ENCODE measurements at regions not wholly inside any gene's neighbourhood (a gene's known extent, or its start where the extent isn't known, plus 50 kb on each side); places are given as distances from the start of the nearest gene placed in this dataset.

GRCh38 chr5:12477554-12477953, 573.3 kb upstream of the CTNND2 start:
- DNase-seq: no peak

- DNase-seq: no peak
These were observed 563.6 kb upstream of the CTNND2 start for GRCh38 chr5:12467799-12468198.

GRCh38 chr5:12460493-12461261, 556.4 kb upstream of the CTNND2 start:
- no peak for DNase-seq

GRCh38 chr5:12459326-12459725, 555.1 kb upstream of the CTNND2 start:
- no peak for DNase-seq

- DNase-seq: no peak
These were observed 514.8 kb upstream of the CTNND2 start for GRCh38 chr5:12419075-12419474.

GRCh38 chr5:12413585-12413984, 509.3 kb upstream of the CTNND2 start:
- DNase-seq: no peak

- DNase-seq: no peak
These were observed 508.8 kb upstream of the CTNND2 start for GRCh38 chr5:12413075-12413474.

GRCh38 chr5:12399868-12400267, 495.6 kb upstream of the CTNND2 start:
- no peak for DNase-seq

- DNase-seq: no peak
These were observed 488.0 kb upstream of the CTNND2 start for GRCh38 chr5:12392246-12392645.

- DNase-seq: no peak
These were observed 480.8 kb upstream of the CTNND2 start for GRCh38 chr5:12385095-12385494.

- DNase-seq: no peak
These were observed 479.8 kb upstream of the CTNND2 start for GRCh38 chr5:12384005-12384404.

GRCh38 chr5:12367973-12368372, 463.7 kb upstream of the CTNND2 start:
- DNase-seq: no peak

GRCh38 chr5:12360218-12360617, 456.0 kb upstream of the CTNND2 start:
- DNase-seq: no peak

GRCh38 chr5:12358371-12359090, 454.3 kb upstream of the CTNND2 start:
- no peak for DNase-seq

- DNase-seq: no peak
These were observed 453.4 kb upstream of the CTNND2 start for GRCh38 chr5:12357626-12358025.

GRCh38 chr5:12354686-12355085, 450.4 kb upstream of the CTNND2 start:
- no peak for DNase-seq

- DNase-seq: no peak
These were observed 439.3 kb upstream of the CTNND2 start for GRCh38 chr5:12343558-12343957.

- no peak for DNase-seq
These were observed 431.7 kb upstream of the CTNND2 start for GRCh38 chr5:12335938-12336337.

GRCh38 chr5:12332480-12332879, 428.2 kb upstream of the CTNND2 start:
- DNase-seq: no peak

GRCh38 chr5:12330993-12331588, 426.8 kb upstream of the CTNND2 start:
- DNase-seq: no peak

- DNase-seq: no peak
These were observed 426.1 kb upstream of the CTNND2 start for GRCh38 chr5:12330381-12330780.

GRCh38 chr5:12323637-12324229, 419.5 kb upstream of the CTNND2 start:
- DNase-seq: no peak

- no peak for DNase-seq
These were observed 417.8 kb upstream of the CTNND2 start for GRCh38 chr5:12322042-12322441.

- DNase-seq: no peak
These were observed 416.1 kb upstream of the CTNND2 start for GRCh38 chr5:12320331-12320730.

All from KG1 (cell line).